Amniotic epithelial cell (primary cell): ENCODE measurements at regions not wholly inside any gene's neighbourhood (a gene's known extent, or its start where the extent isn't known, plus 50 kb on each side); places are given as distances from the start of the nearest gene placed in this dataset.

Experiments used
- DNase-seq: peaks from one replicate; pipeline ENCODE4 v3.0.0-alpha.2; 2010; ENCODE audit warnings: low read depth

DNA sequence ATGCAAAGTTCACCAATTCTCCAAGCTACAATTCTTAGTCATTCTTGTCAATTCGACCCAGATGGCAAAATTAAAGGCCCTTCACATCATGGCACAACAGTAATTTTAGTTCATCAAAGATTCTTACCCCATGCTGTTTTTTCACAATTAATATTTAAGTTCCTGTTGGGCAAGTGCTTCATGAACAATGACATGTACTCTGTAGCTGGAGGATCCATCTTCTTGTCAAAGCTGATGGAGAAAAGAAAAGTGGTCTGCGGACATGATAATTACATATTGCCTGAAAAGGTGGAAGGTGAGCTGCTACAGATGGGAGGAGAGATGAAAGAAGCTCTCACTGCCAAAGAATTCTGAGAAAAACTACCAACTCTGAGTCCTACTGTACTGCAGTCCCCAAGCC lies 1370.3 kb upstream of the SLC10A2 start:
- no peak for DNase-seq

DNA sequence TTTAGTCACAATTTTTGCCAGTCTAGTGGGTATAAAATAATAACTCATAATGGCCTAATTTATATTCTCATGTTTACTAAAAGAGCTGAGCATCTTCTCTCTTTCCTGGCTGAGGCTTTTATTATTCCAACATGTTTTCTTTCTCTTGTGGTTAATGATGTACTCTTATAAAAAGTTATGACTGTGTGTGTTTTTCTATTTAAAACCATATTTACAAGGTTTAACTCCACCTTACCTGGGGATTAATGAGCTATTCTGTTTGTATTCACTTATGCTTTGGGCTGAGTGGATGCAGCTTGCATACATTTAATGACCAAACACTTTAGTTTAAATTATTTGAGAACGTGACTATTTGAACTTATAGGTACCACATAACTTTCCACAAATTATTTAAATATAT lies 1365.7 kb upstream of the SLC10A2 start:
- DNase-seq, result no peak

DNA sequence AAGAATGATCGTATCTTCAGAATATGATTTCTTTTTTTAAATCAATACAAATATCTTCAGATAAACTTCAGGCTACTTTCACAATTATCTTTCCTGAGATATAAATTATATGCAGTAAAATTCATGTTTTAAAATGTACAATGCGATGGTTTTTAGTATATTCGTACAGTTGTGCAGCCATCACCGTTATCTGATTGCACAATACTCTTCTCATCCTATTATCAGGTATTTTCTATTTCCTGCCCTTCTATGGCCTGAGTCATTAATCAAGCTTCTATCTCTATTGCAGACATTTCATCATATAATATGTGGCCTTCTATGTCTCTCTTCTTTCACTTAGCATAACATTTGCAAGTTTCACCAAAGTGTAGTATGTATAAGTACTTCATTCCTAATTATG lies 1360.2 kb upstream of the SLC10A2 start:
- peak; percentile 8 for DNase-seq

DNA sequence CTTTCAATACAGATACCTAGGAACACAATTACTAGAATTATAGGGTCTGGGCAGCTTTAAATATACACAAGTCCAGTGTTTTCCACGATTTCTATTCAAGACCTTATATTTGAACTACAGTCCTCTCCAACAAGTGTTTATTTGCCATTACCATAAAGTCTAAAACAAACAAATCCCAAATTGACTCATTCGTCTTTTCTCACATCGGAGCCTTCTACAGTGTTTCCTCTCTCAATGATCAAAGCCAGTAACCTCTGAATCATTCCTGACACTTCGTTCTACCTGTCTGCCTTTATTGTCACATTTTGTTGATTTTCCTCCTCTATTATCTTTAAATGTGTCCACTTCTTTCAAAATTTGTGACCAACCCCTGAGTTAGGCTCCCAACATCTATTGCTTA lies 1356.5 kb upstream of the SLC10A2 start:
- DNase-seq, result no peak

DNA sequence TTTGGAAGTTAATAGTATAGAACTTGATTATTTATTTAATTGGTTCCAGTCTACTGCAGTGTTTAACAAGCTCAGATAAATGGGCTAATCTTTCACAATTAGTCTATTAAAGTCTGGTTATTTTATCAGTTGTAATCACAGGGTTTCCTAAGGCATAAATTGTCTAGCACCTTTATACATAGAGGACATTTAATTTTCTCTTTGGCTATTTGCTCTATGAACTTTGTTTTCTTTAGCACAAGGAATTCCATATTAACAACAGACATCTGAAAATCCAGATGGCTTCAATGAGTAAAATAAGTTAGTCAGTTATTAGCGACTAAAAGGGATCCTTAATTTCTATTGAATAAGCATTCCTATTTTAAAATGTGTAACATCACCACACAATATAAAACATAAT lies 1350.8 kb upstream of the SLC10A2 start:
- no peak for DNase-seq

DNA sequence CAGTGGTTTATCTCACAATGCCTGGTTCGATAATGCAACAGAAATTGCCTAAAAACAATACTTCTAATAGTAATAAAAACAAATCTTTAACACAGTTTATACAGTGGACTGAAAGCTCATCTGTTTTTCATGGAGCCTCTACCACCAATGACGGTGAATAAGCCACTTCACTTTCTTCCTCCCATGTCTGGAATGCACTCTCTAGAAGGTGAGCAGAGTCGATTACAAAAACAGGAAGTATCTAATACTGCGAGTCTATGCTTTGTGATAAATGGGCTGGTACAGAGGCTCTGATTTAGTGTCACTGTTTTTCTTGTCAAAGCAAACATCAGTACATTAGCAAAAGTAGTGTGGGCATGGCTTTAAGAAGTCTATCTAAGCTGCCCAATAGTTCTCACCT lies 1348.6 kb upstream of the SLC10A2 start:
- no peak for DNase-seq

DNA sequence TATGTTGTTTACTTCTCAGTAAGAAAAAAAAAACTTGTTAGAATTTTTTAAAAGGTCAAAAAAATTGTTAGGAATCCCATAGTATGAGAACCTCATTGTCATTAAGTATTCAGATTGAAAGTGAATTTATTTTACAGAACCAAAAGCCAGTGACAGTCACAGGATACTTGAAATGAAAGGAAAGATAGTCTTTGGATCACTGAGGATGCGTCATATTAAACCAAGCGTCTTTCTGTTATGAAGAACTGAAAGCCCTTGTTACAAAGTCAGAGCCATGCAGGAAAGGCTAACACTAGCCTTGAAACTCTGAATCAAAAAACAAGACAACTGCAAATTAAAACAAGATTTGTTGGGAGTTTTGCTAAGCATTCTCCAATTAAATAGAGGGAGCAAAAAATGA lies 1348.0 kb upstream of the SLC10A2 start:
- DNase-seq, result no peak

DNA sequence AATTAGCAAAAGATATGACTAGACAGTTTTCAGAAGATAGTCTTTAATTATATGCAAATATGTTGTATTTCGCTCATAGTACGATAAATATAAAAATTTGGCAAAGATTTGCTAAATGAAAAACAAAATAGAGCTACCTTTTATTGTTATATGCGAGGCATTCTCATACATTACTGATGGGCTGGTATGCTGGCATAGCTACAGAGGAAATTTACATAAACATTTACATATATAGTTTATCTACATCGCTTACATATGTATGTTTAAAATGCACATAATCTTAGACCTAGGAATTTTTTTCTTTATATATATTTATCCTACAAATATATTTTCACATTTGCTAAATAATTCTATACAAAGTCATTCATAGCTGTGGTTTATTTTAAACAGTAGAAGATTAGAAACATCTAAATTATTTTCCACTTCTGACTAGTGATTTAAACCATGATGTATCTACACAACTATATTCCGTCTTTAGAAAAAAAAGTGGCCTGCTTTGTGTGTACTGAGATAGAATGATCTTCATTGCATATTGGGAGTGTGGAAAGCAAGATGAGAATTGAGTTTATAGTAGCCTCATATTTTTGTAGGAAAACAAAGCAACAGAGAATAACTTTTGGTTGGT lies 1345.0 kb upstream of the SLC10A2 start:
- DNase-seq, result no peak

DNA sequence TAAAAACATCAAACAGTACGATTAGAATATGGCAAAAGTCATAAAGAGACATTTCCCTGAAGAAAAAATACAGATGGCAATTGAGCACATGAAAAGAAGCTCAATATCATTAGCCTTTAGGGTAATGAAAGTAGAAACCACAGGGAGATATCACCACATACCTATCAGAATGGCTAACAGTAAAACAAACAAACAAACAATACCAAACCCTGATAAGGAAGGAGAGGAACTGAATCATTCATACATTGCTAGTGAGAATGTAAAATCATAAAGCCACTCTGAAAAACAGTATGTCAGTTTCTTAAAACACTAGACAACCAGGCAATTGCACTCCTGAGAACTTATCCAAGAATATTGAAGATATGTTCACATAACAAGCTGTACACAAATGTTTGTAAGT lies 1342.5 kb upstream of the SLC10A2 start:
- DNase-seq, result peak; percentile 41

DNA sequence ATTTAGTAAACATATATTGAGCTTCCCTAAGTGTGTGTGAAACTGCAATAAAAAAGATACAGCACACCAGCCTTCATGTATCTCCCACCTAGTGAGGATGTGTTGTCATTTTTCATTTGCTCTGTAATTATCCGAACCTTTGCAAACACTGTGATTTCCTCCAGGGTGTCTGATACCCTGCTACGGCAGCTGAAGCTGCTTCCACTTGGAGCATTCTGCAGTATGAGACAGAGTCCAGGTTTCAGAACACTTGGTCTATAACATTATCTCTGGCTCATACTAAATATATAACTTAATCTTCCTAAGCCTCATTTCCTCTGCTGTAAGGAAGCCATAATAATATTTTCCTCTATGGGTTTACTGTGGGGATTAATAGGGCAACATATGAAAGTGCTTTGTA lies 1338.1 kb upstream of the SLC10A2 start:
- no peak for DNase-seq

DNA sequence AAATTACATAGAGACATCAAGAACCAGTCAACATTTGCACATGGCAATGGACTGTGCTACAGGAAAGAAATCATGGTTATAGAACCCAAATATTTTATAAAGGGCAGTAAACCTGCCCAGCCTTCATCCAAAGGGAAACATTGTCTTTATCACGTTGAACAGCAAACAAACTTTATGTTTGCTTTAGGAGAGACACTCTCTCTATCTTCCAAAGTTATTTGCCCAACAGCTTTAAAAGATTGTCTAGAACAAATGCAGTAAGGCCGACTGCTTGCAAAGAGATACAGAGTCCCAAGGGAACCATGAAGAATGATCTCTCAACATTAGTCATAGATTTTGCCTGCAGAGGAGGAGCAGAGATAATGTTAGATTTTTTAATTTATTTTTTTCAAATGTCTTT lies 1323.5 kb upstream of the SLC10A2 start:
- DNase-seq, result no peak

DNA sequence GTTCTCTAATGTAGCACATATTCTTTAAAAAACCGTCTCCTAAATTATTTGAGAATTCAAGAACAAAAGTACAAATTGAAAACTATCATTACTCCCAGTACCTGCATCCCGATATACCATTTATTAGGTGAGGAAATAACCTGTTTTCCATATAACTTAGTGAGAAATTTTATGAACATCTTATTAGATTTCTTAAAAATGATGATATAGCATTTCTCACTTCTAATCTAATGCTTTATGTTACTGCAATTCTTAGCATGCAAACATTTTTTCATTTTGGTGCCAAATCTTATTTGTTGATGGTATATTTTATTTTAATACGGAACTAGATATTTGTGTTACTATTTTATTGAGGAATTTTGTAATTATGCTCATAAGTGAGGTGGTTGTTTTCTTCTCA lies 1321.3 kb upstream of the SLC10A2 start:
- no peak for DNase-seq

DNA sequence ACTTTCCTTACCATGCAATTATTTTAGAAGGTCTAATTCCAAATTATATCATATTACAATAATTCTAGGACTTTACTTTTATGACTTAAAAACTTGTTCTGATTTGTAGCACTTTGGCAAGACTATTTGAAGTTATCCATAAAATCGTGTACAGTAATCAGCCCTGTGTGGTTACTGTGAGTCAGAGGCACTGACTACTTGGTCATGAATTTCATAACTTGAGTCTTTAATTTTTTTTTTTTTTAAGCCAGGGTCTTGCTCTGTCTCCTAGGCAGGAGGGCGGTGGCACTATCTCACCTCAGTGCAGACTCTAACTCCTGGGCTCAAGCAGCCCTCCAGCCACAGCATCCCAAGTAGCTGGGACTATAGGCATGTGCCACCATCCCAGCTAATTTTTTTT lies 1319.2 kb upstream of the SLC10A2 start:
- peak; percentile 84 for DNase-seq

DNA sequence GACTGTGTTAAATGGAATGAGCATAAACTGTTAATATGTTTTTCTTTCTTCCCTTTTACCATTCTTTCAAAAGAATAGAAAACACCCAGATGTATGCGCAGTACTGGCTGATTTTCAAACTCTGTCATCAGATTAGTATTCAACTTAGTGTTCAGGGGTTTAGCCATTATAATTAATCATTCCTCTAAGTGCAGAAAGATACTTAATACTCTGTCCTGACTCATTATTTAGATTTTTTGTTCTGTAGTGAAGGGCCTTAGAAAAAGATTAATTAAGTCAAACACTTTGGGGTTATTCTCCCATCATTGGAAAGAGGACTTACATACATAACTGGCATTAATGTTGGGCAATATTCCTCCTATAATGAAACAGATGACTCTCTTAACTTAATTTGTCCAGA lies 1316.7 kb upstream of the SLC10A2 start:
- DNase-seq, result peak; percentile 82

DNA sequence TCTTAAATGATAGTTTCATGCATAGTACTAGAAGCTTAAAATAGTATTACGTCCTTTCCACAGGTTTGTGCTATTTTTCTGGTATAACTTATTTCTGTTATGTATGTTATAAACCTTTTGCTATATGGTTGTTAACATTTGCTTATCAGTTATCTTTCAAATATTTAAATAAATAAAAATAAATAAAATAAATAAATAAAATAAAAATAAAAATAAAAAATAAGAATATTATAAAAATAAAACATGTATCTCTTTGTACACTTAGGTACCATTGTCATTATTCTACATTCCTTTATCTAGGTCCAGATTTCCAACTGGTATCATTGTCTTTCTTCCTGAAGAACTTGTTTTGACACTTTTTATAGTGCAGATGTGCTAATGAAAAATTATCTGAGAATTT lies 1310.4 kb upstream of the SLC10A2 start:
- no peak for DNase-seq

DNA sequence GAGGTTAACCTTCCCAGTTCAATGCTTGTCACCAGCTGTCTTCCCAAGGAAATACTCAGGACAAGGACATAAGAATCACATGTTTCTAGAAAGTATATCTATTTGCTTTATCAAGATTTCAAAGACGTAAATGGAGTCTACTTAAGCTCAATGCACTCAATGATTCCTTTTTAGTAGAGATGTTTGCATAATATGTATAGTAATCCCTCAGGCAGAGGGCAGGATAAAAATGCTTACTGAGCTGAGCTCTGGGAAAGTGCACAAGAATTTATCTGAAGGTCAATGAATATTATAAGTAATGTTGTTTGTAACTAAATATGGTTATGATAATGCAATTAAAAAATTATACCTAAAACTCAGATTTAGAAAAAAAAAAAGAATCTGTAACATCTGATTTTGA lies 1309.4 kb upstream of the SLC10A2 start:
- no peak for DNase-seq

DNA sequence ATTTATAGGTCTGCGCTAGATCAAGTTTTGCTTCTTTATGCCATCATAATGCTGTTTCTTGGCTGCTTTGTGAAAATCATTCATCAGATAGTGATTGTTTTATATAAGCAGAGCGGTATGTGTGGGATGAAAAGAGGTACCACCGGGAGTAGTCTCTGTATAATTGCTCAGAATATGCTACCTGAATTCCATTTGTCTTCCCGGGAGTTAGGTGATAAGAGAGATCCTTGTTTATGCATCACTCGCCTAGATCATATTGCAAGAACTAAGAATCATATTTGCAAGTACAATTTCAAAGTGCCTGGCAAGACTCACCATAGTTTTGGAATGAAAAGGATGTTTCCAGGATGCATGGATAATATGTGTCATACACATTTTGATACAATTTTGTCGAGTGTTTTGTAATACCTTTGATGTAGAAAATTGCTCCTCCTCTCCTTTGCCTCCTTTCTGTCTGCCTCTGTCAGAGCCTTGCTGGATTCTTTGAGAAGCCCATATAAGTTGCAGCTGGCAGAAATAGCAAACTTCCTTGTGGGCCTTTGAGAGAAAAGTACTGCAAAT lies 1306.0 kb upstream of the SLC10A2 start:
- peak; percentile 87 for DNase-seq

DNA sequence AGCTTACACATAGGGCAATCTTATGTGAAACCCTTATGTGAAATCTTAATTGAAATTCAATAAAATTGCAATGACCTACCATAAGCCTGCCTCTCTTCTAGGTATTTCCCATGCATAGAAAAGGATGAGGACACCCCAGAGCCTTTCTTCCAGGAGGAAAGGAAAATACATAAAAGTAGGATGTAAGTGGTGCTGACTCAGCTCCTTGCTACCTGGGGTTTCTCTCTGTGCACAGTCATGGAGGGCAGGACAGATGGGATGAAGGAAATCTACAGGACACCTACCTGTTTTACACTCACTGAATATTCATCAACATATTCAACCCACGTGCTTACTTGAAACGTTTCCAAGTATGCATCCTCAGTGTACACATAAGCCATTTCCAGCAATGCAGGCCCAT lies 1299.2 kb upstream of the SLC10A2 start:
- no peak for DNase-seq

DNA sequence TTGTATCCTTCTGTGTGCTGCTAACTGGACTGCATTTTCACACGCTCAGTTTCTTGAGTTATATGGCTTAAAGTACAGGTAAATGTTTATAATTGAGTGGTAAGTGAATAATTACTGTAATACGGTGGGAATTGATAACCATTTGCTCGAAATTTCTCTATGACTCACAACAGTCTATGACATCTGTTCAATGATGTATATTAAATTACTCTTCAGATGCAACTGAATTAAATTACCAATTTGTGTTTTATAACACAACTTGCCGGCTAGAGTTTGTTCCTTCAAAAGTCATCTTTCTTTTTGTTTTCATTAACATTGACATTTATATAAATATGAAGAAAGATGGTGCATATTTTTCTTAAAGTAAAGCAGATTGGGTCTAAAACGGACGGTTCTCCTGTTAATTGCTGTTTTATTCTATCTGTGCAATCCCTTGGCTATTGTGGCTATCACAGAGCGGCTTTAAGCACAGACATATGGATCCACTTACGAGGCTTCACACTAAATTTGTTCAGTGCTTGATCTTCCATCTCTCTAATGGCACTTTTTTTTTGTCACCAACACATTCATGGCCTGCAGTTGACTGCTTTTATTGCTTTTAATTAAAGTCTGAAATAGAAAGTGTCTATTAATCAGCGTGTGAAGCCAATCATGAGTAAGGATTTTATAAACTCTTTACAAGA lies 1291.6 kb upstream of the SLC10A2 start:
- DNase-seq, result no peak

DNA sequence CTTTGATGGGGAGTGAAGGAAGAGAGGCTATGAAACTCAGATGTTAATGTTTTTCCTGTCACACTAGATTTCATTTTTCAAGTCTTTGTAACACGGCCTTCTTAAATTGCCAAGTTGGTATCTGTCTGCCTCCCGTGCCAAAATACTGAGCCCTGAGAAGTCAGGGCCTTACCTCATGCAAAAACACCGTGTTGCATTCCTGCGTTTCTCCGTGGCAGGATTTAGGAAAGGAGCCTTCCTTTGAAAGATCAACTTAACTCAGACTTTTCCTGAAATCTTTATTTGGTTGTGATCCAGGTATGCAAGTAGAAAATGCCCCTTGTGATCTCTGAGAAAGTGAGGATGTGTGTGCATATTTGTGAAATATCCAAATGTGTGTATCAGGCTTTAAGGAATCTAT lies 1291.0 kb upstream of the SLC10A2 start:
- peak; percentile 26 for DNase-seq

DNA sequence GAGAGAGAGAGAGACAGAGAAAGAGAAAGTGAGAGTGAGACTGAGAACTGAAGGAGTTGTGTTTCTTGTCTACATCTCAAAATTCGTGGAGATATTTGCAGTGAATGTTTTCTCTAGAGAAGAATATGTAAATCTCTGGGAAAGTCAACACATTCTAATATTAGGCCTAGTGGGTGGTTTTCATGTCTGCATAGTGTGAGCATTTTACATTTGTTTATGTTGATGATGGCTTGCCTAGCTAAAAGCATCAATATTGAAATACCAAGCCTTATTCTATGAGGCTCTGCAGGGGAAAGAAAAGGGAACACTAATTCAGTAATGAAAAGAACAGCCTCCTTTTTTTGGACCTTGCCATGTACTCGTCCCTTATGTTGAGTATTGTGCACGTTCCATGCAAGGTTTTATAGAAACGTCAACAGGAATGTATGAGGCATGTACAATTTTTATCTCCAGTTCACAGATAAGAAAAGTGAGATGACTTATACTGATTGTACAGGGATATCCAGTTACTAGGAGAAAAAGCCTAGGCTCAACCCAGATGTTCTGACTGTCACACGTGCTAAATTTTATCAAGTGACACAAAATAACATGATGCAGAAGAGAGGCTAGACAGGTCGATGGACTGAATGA lies 1288.9 kb upstream of the SLC10A2 start:
- peak; percentile 43 for DNase-seq

DNA sequence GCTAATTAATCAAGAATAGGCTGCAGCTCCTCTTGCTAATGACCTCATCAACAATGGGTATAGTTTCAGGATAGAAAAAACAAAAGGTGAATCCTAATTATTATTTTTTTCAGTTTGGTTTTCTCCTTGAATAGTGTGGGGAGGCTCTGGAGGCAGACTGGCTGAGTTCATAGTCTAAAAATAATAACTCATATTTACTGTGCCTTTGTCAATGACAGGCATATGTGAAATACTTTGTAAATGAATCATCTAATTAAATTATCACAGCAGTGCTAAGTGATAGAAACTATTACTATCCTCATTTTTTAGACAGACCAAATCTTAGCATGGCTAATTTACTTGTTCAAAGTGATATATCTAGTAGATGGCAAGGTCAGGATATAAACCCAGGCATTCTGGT lies 1261.0 kb upstream of the SLC10A2 start:
- no peak for DNase-seq

DNA sequence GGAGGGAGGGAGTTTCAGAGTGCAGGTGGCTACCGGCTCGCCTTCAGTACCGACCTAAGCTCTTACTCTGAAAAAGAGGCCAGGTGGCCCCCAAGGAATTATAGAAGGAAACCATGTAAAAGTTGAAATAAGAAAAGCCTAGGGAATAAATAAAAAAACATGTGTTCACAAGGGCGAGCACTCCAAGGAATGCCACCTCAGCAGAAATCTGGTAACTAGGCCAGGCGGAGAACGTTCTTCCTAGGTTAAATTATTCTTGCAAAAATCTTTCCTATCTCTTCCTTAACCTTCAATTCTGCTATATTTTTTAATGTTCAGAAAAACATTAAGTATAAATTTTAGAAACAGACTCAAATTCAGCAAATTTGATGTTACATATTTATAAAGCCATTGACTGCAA lies 1260.3 kb upstream of the SLC10A2 start:
- DNase-seq, result no peak

DNA sequence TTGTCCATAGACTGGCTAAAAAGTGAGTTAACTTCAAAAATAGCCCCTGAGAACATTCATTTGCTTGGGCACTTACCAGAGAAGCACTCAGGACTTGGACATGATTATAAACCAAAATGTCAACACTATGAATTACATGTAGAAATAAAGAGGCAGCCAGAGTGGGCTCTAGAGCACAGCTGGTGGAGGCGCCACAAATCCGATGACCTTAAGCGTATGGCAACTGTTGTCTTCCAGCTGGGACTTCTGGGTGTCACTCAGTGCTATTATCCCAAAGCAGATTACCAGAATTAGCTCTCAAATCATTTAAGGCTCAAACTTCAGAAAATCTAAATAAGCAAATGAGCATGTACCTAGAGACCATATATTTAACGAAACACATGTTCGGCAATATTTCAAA lies 1255.5 kb upstream of the SLC10A2 start:
- no peak for DNase-seq
